ENCODE measurements at regions not wholly inside any gene's neighbourhood (a gene's known extent, or its start where the extent isn't known, plus 50 kb on each side); places are given as distances from the start of the nearest gene placed in this dataset.

DNA sequence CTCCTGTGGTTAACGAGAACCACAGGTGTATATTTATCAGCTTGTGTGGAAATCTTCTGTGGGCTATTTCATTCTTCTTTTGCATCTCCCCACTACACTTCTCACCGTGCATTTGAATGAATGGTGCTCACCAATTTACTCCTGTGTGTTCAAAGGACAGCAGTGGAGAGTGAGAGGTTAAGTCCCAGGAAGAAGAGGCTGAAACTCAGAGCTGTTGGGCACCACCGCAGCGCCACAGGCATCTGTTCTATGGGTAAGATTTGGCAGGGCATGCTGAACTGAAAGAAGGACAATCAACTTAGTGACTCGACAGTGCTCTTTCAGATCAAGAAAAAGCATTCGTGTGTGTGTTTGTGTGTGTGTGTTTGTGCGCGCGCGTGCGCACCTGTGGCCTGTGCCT lies 297.9 kb upstream of the SIX2 start:
- DNase-seq (ENCODE audit: extremely low spot score) = no peak
- TF ChIP-seq CTBP1 (IDR thresholded peaks at IDR 0.05; ENCODE audit: borderline replicate concordance) (no peak), FOXA1 (IDR thresholded peaks at IDR 0.05) (no peak), FOXM1 (IDR thresholded peaks at IDR 0.05; ENCODE audit: borderline replicate concordance) (no peak), TARDBP (IDR thresholded peaks at IDR 0.05) (no peak), ZNF384 (IDR thresholded peaks at IDR 0.05) (no peak), NFRKB (IDR thresholded peaks at IDR 0.05) (no peak), SUZ12 (IDR thresholded peaks at IDR 0.05) (no peak), ELF4 (IDR thresholded peaks at IDR 0.05) (no peak), FOXK2 (IDR thresholded peaks at IDR 0.05) (no peak), SP1 (IDR thresholded peaks at IDR 0.05) (no peak)
- TF ChIP-seq, protein P1, sequence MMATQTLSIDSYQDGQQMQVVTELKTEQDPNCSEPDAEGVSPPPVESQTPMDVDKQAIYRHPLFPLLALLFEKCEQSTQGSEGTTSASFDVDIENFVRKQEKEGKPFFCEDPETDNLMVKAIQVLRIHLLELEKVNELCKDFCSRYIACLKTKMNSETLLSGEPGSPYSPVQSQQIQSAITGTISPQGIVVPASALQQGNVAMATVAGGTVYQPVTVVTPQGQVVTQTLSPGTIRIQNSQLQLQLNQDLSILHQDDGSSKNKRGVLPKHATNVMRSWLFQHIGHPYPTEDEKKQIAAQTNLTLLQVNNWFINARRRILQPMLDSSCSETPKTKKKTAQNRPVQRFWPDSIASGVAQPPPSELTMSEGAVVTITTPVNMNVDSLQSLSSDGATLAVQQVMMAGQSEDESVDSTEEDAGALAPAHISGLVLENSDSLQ (IDR thresholded peaks at IDR 0.05) = no peak
- POLR2A ChIA-PET = no interaction called here
- CTCF ChIA-PET = no interaction called here

DNA sequence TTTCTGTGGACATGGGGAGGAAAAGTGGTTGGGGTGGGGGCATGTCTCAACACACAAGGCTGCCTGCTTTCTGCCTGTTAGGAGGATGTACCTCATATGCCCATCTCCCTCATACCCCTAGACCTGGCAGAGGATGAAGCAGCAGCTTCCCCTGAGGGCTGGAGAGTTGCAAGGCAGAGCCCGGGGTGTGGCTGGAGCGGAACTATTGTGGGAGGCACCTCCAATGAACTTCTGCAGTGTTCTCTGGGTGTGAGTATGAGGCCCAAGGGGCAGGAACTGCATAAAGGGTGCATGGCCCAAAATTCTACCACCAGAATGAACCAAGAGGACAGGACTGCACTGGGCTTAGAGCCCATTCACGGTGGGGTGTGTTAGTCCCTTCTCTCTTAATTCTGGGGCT lies 296.3 kb upstream of the SIX2 start:
- DNase-seq (ENCODE audit: extremely low spot score) = no peak
- ChIA-PET CTCF (no interaction called here), POLR2A (no interaction called here)
- TF ChIP-seq ARNT (IDR thresholded peaks at IDR 0.05) (no peak), CTBP1 (IDR thresholded peaks at IDR 0.05; ENCODE audit: borderline replicate concordance) (no peak), SUZ12 (IDR thresholded peaks at IDR 0.05) (no peak), FOXK2 (IDR thresholded peaks at IDR 0.05) (no peak), FOXM1 (IDR thresholded peaks at IDR 0.05; ENCODE audit: borderline replicate concordance) (no peak), LEF1 (IDR thresholded peaks at IDR 0.05; ENCODE audit: borderline replicate concordance) (no peak), ELF4 (IDR thresholded peaks at IDR 0.05) (no peak), TARDBP (IDR thresholded peaks at IDR 0.05) (no peak), SP1 (IDR thresholded peaks at IDR 0.05) (no peak), FOXA1 (IDR thresholded peaks at IDR 0.05) (no peak), L3MBTL2 (conservative IDR thresholded peaks at IDR 0.05) (no peak)
- TF ChIP-seq, protein P1 (IDR thresholded peaks at IDR 0.05) = no peak

DNA sequence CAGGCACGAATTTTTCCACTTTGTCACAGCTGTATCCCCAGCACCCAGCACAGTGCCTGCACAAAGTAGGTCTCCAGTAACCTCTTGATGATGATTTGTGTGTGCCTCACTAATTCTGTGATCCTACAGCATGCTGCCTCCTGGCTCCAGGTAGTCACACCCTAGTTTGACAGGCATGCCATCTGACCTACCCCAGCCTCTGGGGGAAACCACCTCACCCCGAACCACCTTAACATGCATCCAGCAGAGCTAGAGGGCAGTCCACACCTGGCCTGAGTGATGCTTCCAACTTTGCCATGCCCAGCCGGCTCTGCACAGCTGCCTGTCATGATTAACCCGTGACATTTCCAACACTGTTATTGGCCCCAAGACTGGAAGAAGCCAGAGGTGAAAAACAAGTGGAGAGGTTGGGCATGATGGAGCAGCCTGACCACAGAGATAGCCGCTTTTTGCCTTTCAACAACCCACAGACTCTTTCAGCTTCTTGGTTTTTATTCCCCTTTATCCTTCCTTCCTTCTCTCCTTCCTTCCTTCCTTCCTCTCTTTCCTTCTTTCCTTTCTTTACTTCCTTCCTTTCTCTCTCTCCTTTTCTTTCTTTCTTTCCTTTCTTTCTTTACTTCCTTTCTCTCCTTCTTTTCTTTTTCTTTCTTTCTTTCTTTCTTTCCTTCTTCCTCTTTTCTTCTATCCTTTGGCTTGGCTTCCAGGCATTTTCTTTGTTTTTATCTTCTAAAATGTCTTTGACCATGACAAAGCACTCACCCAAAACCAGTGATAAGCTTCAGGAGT lies 294.4 kb upstream of the SIX2 start:
- ChIA-PET CTCF (no interaction called here), POLR2A (no interaction called here)
- DNase-seq (ENCODE audit: extremely low spot score) = no peak
- TF ChIP-seq FOXK2 (IDR thresholded peaks at IDR 0.05) (no peak), TARDBP (IDR thresholded peaks at IDR 0.05) (no peak), HDGF (IDR thresholded peaks at IDR 0.05; ENCODE audit: borderline replicate concordance) (no peak), L3MBTL2 (conservative IDR thresholded peaks at IDR 0.05) (no peak)
- TF ChIP-seq, protein P1 (IDR thresholded peaks at IDR 0.05) = peak; percentile 46

DNA sequence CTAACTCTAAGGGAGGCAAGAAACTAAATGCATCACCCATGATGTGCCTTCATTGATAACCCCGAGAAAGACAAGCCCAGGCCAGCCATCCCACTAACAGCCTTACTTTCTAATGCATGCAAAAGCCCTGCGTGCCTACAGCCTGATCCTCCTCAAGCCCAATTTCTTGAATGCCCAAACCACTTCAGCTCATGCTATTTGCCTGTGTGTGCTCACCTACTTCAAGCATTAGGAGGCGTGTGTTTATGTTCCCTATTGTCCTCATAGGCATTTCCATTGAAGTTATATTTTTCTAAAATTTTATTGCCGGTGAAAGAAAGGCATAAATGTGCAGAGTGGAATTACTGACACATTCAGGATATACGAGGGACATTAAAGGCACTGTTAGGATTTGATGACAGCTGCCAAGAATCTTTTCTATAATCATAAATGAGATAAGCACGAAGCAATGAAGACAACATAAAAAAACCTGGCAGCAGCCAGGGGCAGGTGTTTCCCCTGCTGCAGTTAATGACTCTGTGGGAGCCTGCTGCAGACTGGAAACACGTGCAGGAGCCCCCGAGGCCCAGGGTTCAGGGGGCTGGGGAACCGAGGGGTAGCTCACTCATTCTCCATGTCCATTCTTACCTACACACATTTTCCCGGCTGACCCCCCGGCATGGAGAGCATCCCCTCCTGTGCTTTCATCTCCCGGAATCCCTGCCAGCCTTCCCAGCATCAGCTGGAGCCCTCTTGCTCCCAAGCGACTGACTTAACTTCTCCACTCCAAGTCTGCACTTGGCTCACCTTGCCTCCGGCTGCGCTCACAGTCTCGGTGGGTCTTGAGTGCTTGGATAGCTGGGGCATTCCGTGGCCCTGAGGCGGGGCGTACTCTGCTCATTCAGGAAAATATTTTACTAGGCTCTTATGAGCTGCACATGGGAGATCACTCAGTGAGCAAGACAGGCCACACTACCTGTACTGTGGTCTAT lies 292.3 kb upstream of the SIX2 start:
- no peak for DNase-seq (ENCODE audit: extremely low spot score)
- CTCF ChIA-PET = interaction anchor here (0.7 kb wide), 1 partner anchor 110 kb away, joined by 3 read pairs; no protein-coding TSS in a partner anchor
- POLR2A ChIA-PET = no interaction called here
- TF ChIP-seq SUZ12 (IDR thresholded peaks at IDR 0.05) = no peak
- TF ChIP-seq FOXM1 (IDR thresholded peaks at IDR 0.05; ENCODE audit: borderline replicate concordance) = no peak
- TF ChIP-seq, protein P1 (IDR thresholded peaks at IDR 0.05) = no peak
- no peak for TF ChIP-seq L3MBTL2 (conservative IDR thresholded peaks at IDR 0.05)
- no peak for TF ChIP-seq ARNT (IDR thresholded peaks at IDR 0.05)
- TF ChIP-seq ELF4 (IDR thresholded peaks at IDR 0.05) = no peak
- no peak for TF ChIP-seq NFRKB (IDR thresholded peaks at IDR 0.05)

DNA sequence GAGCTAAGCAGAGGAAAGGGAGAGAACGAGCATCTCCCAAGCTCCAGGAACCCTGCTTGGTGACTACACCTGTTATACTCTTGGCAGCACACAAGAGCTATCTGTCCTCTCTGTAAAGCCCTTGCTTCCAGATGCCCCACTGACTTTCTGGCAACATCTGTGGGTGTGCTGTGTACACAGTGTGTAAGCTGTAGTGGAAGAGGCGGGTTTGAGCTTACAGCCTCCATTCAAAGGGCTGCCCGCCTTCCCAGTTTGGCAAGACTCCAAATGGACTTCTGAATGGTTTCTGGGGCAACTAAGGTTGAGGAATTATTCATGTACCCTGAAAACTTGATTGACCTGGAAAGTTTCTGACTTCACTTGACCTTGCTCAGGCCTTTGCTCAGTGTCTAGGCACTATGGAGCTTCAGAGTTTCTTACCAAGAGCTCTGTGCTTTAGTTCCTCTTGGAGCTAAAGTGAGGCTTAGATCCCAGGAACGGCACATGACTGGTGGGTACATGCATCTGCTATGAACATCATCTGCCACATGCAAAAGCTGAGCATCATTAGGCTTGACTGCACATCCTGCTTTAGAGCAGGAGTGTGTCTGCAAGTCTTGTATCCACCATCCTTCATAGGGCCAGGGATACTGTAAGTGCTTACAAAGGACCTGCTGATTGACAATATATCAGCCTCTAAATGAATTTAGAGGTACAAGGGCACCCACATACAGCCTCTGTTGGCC lies 290.9 kb upstream of the SIX2 start:
- TF ChIP-seq ARNT (IDR thresholded peaks at IDR 0.05) (no peak), LEF1 (IDR thresholded peaks at IDR 0.05; ENCODE audit: borderline replicate concordance) (no peak), SUZ12 (IDR thresholded peaks at IDR 0.05) (no peak), FOXA1 (IDR thresholded peaks at IDR 0.05) (no peak), HDGF (IDR thresholded peaks at IDR 0.05; ENCODE audit: borderline replicate concordance) (no peak), FOXM1 (IDR thresholded peaks at IDR 0.05; ENCODE audit: borderline replicate concordance) (no peak), SP1 (IDR thresholded peaks at IDR 0.05) (no peak), ELF4 (IDR thresholded peaks at IDR 0.05) (no peak), FOXK2 (IDR thresholded peaks at IDR 0.05) (no peak), NFRKB (IDR thresholded peaks at IDR 0.05) (no peak), L3MBTL2 (conservative IDR thresholded peaks at IDR 0.05) (no peak), BHLHE40 (IDR thresholded peaks at IDR 0.05; ENCODE audit: borderline replicate concordance) (no peak), CTBP1 (IDR thresholded peaks at IDR 0.05; ENCODE audit: borderline replicate concordance) (no peak), ZNF384 (IDR thresholded peaks at IDR 0.05) (no peak), TARDBP (IDR thresholded peaks at IDR 0.05) (no peak)
- TF ChIP-seq, protein P1 (IDR thresholded peaks at IDR 0.05) = no peak
- CTCF ChIA-PET = interaction anchor here (0.6 to 0.7 kb wide), 2 partner anchors 29 to 345 kb away, joined by 4 read pairs; no protein-coding TSS in a partner anchor
- no peak for DNase-seq (ENCODE audit: extremely low spot score)
- POLR2A ChIA-PET = no interaction called here
